H9 (cell line): ENCODE measurements at regions not wholly inside any gene's neighbourhood (a gene's known extent, or its start where the extent isn't known, plus 50 kb on each side); places are given as distances from the start of the nearest gene placed in this dataset.

Experiments used
- DNase-seq: peaks from one replicate; pipeline ENCODE4 v3.0.0-alpha.2; 2017
- H2AFZ ChIP-seq: one replicate; pipeline ENCODE4 v1.6.1; 2013; ENCODE audit warnings: mild to moderate bottlenecking, low read length, control low read depth, moderate library complexity
- H2AK5ac ChIP-seq: 2 replicates; pipeline ENCODE4 v1.6.1; 2013; ENCODE audit warnings: low read length, control low read depth, mixed read lengths; ENCODE audit not compliant: insufficient read length
- H2BK120ac ChIP-seq: one replicate; pipeline ENCODE4 v1.6.1; 2013; ENCODE audit warnings: low read depth, mild to moderate bottlenecking, low read length, control low read depth, inconsistent platforms; ENCODE audit not compliant: poor library complexity, severe bottlenecking
- H2BK12ac ChIP-seq: 2 replicates; pipeline ENCODE4 v1.6.1; 2013; ENCODE audit warnings: low read length, control low read depth, mixed read lengths, low read depth; ENCODE audit not compliant: insufficient read length
- H2BK15ac ChIP-seq: 2 replicates; pipeline ENCODE4 v1.6.1; 2013; ENCODE audit warnings: low read depth, low read length, control low read depth
- H2BK20ac ChIP-seq: one replicate; pipeline ENCODE4 v1.6.1; 2013; ENCODE audit warnings: low read depth, mild to moderate bottlenecking, low read length, control low read depth, inconsistent platforms; ENCODE audit not compliant: poor library complexity, severe bottlenecking
- H2BK5ac ChIP-seq: 2 replicates; pipeline ENCODE4 v1.6.1; 2013; ENCODE audit warnings: low read length, control low read depth, mixed read lengths; ENCODE audit not compliant: insufficient read length
- H3K14ac ChIP-seq: 2 replicates; pipeline ENCODE4 v1.6.1; 2013; ENCODE audit warnings: low read length, control low read depth; ENCODE audit not compliant: insufficient read depth
- H3K18ac ChIP-seq: 2 replicates; pipeline ENCODE4 v1.6.1; 2013; ENCODE audit warnings: low read depth, mild to moderate bottlenecking, mixed read lengths, low read length, control low read depth; ENCODE audit not compliant: insufficient read length
- H3K23ac ChIP-seq: 2 replicates; pipeline ENCODE4 v1.6.1; 2013; ENCODE audit warnings: low read length, control low read depth, mixed read lengths, low read depth; ENCODE audit not compliant: insufficient read length
- H3K23me2 ChIP-seq: 2 replicates; pipeline ENCODE4 v1.6.1; 2013; ENCODE audit warnings: low read depth, mild to moderate bottlenecking, mixed read lengths, low read length, control low read depth; ENCODE audit not compliant: insufficient read length, poor library complexity, severe bottlenecking
- H3K27ac ChIP-seq: 2 replicates; pipeline ENCODE4 v1.5.1; 2013; ENCODE audit warnings: low read length, control low read depth, mixed read lengths, low read depth; ENCODE audit not compliant: insufficient read length
- H3K27me3 ChIP-seq: 2 replicates; pipeline ENCODE4 v1.6.1; 2013; ENCODE audit warnings: low read length, control low read depth, inconsistent platforms; ENCODE audit not compliant: insufficient read depth
- H3K4ac ChIP-seq: 2 replicates; pipeline ENCODE4 v1.6.1; 2013; ENCODE audit warnings: low read depth, mild to moderate bottlenecking, control low read depth, inconsistent platforms, low read length, moderate library complexity
- H3K4me1 ChIP-seq: 2 replicates; pipeline ENCODE4 v1.6.1; 2013; ENCODE audit warnings: low read length, control low read depth, inconsistent platforms; ENCODE audit not compliant: insufficient read depth
- H3K4me2 ChIP-seq: 2 replicates; pipeline ENCODE4 v1.6.1; 2013; ENCODE audit warnings: low read length, control low read depth, mixed read lengths; ENCODE audit not compliant: insufficient read length, insufficient read depth
- H3K56ac ChIP-seq: 2 replicates; pipeline ENCODE4 v1.6.1; 2013; ENCODE audit warnings: low read depth, mild to moderate bottlenecking, mixed read lengths, low read length, control low read depth; ENCODE audit not compliant: insufficient read length
- H3K79me1 ChIP-seq: 2 replicates; pipeline ENCODE4 v1.6.1; 2013; ENCODE audit warnings: low read depth, mild to moderate bottlenecking, moderate library complexity, low read length, control low read depth, inconsistent platforms; ENCODE audit not compliant: insufficient read depth, poor library complexity, severe bottlenecking
- H3K79me2 ChIP-seq: 2 replicates; pipeline ENCODE4 v1.6.1; 2013; ENCODE audit warnings: low read length, control low read depth, inconsistent platforms; ENCODE audit not compliant: insufficient read depth
- H3K9ac ChIP-seq: 2 replicates; pipeline ENCODE4 v1.6.1; 2013; ENCODE audit warnings: low read length, control low read depth, mixed read lengths; ENCODE audit not compliant: insufficient read length; ENCODE audit errors: extremely low read depth
- H3K9me3 ChIP-seq: one replicate; pipeline ENCODE4 v1.6.1; 2013; ENCODE audit warnings: low read depth, low read length, inconsistent platforms; ENCODE audit not compliant: control insufficient read depth
- H3T11ph ChIP-seq: one replicate; pipeline ENCODE4 v1.6.1; 2013; ENCODE audit warnings: mild to moderate bottlenecking, low read length, control low read depth, inconsistent platforms
- H4K20me1 ChIP-seq: one replicate; pipeline ENCODE4 v1.6.1; 2013; ENCODE audit not compliant: control insufficient read depth, insufficient read length, insufficient read depth
- H4K5ac ChIP-seq: 2 replicates; pipeline ENCODE4 v1.6.1; 2013; ENCODE audit warnings: low read depth, mild to moderate bottlenecking, mixed read lengths, low read length, control low read depth; ENCODE audit not compliant: insufficient read length
- H4K8ac ChIP-seq: replicated peaks from 2 replicates; pipeline ENCODE4 v1.6.1; 2013; ENCODE audit warnings: low read length, control low read depth, mixed read lengths, low read depth; ENCODE audit not compliant: insufficient read length
- H4K91ac ChIP-seq: 2 replicates; pipeline ENCODE4 v1.6.1; 2013; ENCODE audit warnings: low read depth, mild to moderate bottlenecking, moderate library complexity, mixed read lengths, low read length, control low read depth; ENCODE audit not compliant: insufficient read length
- H3K27ac Mint-ChIP-seq, 3 experiments: 2 replicates in 2 of 3; 3 replicates in 1 of 3; pipeline ENCODE4 v1.8.0; 2020 to 2021; ENCODE audit warnings: mixed read lengths in 3 of 3, mild to moderate bottlenecking in 1 of 3, moderate library complexity in 1 of 3
- H3K27me3 Mint-ChIP-seq: 2 replicates; pipeline ENCODE4 v1.8.0; 2021; ENCODE audit warnings: low read depth, mild to moderate bottlenecking, moderate library complexity, mixed read lengths
- H3K36me3 Mint-ChIP-seq, 3 experiments: 2 replicates in 2 of 3; 3 replicates in 1 of 3; pipeline ENCODE4 v1.8.0; 2020 to 2021; ENCODE audit warnings: low read depth in 3 of 3, mixed read lengths in 3 of 3; ENCODE audit not compliant: insufficient read depth in 1 of 3
- H3K4me1 Mint-ChIP-seq, 2 experiments: 2 replicates each; pipeline ENCODE4 v1.8.0; 2020; ENCODE audit warnings: mixed read lengths in 2 of 2
- H3K4me3 Mint-ChIP-seq, 2 experiments: 2 replicates in 1 of 2; 3 replicates in 1 of 2; pipeline ENCODE4 v1.8.0; 2020 to 2021; ENCODE audit warnings: mild to moderate bottlenecking in 2 of 2, mixed read lengths in 2 of 2, moderate library complexity in 1 of 2
- H3K9me3 Mint-ChIP-seq, 2 experiments: 2 replicates in 1 of 2; 3 replicates in 1 of 2; pipeline ENCODE4 v1.8.0; 2020; ENCODE audit warnings: mild to moderate bottlenecking in 2 of 2, mixed read lengths in 2 of 2, moderate library complexity in 1 of 2
- CTCF ChIP-seq: fragments of 200-600 bp; sonication (generic); conservative IDR thresholded peaks from 3 replicates; pipeline ENCODE4 v1.8.0; 2021; ENCODE audit warnings: antibody characterized with exemption, mild to moderate bottlenecking

- H3K79me1 ChIP-seq = no peaks in the 10 kb centered on the region
- H3K4me3 Mint-ChIP-seq = no peak overlapping the region
- H3K36me3 Mint-ChIP-seq = no peaks in the 10 kb centered on the region; a peak in 3 of 7 replicates
- H3T11ph ChIP-seq = no peak overlapping the region
- no peak overlapping the region for H2BK120ac ChIP-seq
- H2AFZ ChIP-seq = no peak overlapping the region
- no peak overlapping the region for H3K23ac ChIP-seq
- no peak overlapping the region for H4K5ac ChIP-seq
- TF ChIP-seq CTCF = no peak
- no peak for DNase-seq
- H3K27me3 ChIP-seq = no peaks in the 10 kb centered on the region
- no peaks in the 10 kb centered on the region for H3K23me2 ChIP-seq
- no peak overlapping the region for H3K4ac ChIP-seq
- H3K4me2 ChIP-seq = no peak overlapping the region
- H3K79me2 ChIP-seq = no peaks in the 10 kb centered on the region
- H2BK5ac ChIP-seq = no peak overlapping the region
- H3K27ac ChIP-seq = no peak overlapping the region
- H3K14ac ChIP-seq = no peak overlapping the region
- no peak overlapping the region for H2BK15ac ChIP-seq
- H3K4me1 ChIP-seq = no peaks in the 10 kb centered on the region
- H3K27me3 Mint-ChIP-seq = no peaks in the 10 kb centered on the region
- H3K9me3 ChIP-seq = no peaks in the 10 kb centered on the region
- no peak overlapping the region for H4K91ac ChIP-seq
- H3K4me1 Mint-ChIP-seq = no peaks in the 10 kb centered on the region
- H3K9me3 Mint-ChIP-seq = peaks cover 0 to 2% of the 10 kb centered on the region in 2 experiments; a peak in 1 of 5 replicates
- H2AK5ac ChIP-seq = no peak overlapping the region
- no peaks in the 10 kb centered on the region for H4K20me1 ChIP-seq
- H4K8ac ChIP-seq = no peak overlapping the region
- H3K18ac ChIP-seq = no peak overlapping the region
- no peak overlapping the region for H3K56ac ChIP-seq
- no peak overlapping the region for H3K27ac Mint-ChIP-seq
- H2BK12ac ChIP-seq = no peak overlapping the region
- no peak overlapping the region for H3K9ac ChIP-seq
- H2BK20ac ChIP-seq = no peak overlapping the region
Measured at GRCh38 chr4:178288462-178288861, 846.2 kb upstream of the AGA start.
